DND-41 (cell line): ENCODE measurements at regions not wholly inside any gene's neighbourhood (a gene's known extent, or its start where the extent isn't known, plus 50 kb on each side); places are given as distances from the start of the nearest gene placed in this dataset.

Experiments
- ATAC-seq: fragments of 200-7000 bp; cut with Tn5 transposase; 3 replicates; pipeline ENCODE4 v1.9.1; 2021; ENCODE audit warnings: low read depth; ENCODE audit not compliant: insufficient read depth
- DNase-seq: peaks from one replicate; pipeline ENCODE4 v3.0.0-alpha.2; 2020
- H2AFZ ChIP-seq: 2 replicates; pipeline ENCODE4 v1.6.0; 2012; ENCODE audit warnings: low read depth, low read length
- H3K27ac ChIP-seq: 2 replicates; pipeline ENCODE4 v1.5.1; 2012; ENCODE audit warnings: low read length, inconsistent platforms
- H3K27me3 ChIP-seq: fragments of 200-600 bp; sonication (generic); 2 replicates; pipeline ENCODE4 v1.6.0; 2012; ENCODE audit warnings: low read length, mild to moderate bottlenecking, inconsistent platforms; ENCODE audit not compliant: insufficient read depth, poor library complexity
- H3K36me3 ChIP-seq: 2 replicates; pipeline ENCODE4 v1.5.1; 2012; ENCODE audit warnings: low read length, inconsistent platforms; ENCODE audit not compliant: insufficient read depth
- H3K4me1 ChIP-seq: 2 replicates; pipeline ENCODE4 v1.5.1; 2012; ENCODE audit warnings: mild to moderate bottlenecking, low read length; ENCODE audit not compliant: insufficient read depth
- H3K4me2 ChIP-seq: 2 replicates; pipeline ENCODE4 v1.6.0; 2012; ENCODE audit warnings: mild to moderate bottlenecking, moderate library complexity, low read length, inconsistent platforms; ENCODE audit not compliant: insufficient read depth
- H3K4me3 ChIP-seq, 2 experiments: fragments of 200-600 bp in 1 of 2; shearing (Covaris generic) in 1 of 2; 2 replicates each; pipeline ENCODE4 v1.5.1; 2012 to 2016; ENCODE audit warnings: inconsistent platforms in 2 of 2, low read length in 2 of 2, mild to moderate bottlenecking in 2 of 2, low read depth in 1 of 2, moderate library complexity in 1 of 2
- H3K79me2 ChIP-seq: 2 replicates; pipeline ENCODE4 v1.6.0; 2012; ENCODE audit warnings: low read length, inconsistent platforms; ENCODE audit not compliant: insufficient read depth
- H3K9ac ChIP-seq: 2 replicates; pipeline ENCODE4 v1.6.0; 2012; ENCODE audit warnings: low read depth, mild to moderate bottlenecking, inconsistent platforms, low read length, moderate library complexity
- H3K9me3 ChIP-seq: 2 replicates; pipeline ENCODE4 v1.5.1; 2012; ENCODE audit warnings: low read length, moderate library complexity, mild to moderate bottlenecking, inconsistent platforms; ENCODE audit not compliant: insufficient read depth, severe bottlenecking
- H4K20me1 ChIP-seq: 2 replicates; pipeline ENCODE4 v1.6.0; 2012; ENCODE audit warnings: low read length; ENCODE audit not compliant: insufficient read depth
- EZH2 ChIP-seq: IDR thresholded peaks from 3 replicates; pipeline ENCODE4 v1.6.1; 2012; ENCODE audit warnings: borderline replicate concordance, low read depth, mild to moderate bottlenecking, moderate library complexity, low read length, inconsistent platforms; ENCODE audit not compliant: severe bottlenecking
- TF ChIP-seq, protein P1 (sequence below): IDR thresholded peaks from 2 replicates; pipeline ENCODE4 v1.5.1; 2012; ENCODE audit warnings: borderline replicate concordance, low read length, moderate library complexity, mild to moderate bottlenecking; ENCODE audit not compliant: poor library complexity, severe bottlenecking; ENCODE audit errors: extremely low read depth

DNA sequence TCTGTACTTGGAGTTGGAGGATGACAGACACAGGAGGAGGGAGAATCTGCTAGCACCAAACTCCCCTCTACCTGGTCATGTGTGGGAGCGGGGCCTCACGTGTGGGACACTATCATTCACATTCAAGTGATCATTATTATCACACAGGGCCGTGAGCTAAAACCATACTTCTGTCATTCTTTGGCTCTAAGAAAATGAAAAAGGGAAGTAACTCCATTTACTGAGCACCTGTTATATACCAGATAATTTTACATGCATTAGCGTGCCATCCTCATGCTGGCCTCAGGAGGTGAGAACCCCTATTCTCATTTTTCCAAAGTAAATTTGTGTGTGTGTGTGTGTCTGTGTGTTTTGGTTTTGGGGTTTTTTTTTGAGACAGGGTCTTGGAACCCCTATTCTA, 150.1 kb downstream of the GLI2 start:
- Histone ChIP-seq H3K4me1 (no peaks in the 10 kb centered on the region), H3K9ac (no peak overlapping the region), H3K79me2 (no peaks in the 10 kb centered on the region), H3K27ac (no peak overlapping the region), H3K27me3 (peaks cover 22% of the 10 kb centered on the region), H3K4me2 (no peak overlapping the region), H3K36me3 (no peaks in the 10 kb centered on the region), H2AFZ (no peak overlapping the region), H3K9me3 (no peaks in the 10 kb centered on the region), H4K20me1 (no peaks in the 10 kb centered on the region; the same call in 1 of the 2 replicates), H3K4me3 (no peak overlapping the region)
- TF ChIP-seq, protein P1, sequence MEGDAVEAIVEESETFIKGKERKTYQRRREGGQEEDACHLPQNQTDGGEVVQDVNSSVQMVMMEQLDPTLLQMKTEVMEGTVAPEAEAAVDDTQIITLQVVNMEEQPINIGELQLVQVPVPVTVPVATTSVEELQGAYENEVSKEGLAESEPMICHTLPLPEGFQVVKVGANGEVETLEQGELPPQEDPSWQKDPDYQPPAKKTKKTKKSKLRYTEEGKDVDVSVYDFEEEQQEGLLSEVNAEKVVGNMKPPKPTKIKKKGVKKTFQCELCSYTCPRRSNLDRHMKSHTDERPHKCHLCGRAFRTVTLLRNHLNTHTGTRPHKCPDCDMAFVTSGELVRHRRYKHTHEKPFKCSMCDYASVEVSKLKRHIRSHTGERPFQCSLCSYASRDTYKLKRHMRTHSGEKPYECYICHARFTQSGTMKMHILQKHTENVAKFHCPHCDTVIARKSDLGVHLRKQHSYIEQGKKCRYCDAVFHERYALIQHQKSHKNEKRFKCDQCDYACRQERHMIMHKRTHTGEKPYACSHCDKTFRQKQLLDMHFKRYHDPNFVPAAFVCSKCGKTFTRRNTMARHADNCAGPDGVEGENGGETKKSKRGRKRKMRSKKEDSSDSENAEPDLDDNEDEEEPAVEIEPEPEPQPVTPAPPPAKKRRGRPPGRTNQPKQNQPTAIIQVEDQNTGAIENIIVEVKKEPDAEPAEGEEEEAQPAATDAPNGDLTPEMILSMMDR, result no peak
- no peak for TF ChIP-seq EZH2
- ATAC-seq, result no peak
- DNase-seq, result no peak

DNA sequence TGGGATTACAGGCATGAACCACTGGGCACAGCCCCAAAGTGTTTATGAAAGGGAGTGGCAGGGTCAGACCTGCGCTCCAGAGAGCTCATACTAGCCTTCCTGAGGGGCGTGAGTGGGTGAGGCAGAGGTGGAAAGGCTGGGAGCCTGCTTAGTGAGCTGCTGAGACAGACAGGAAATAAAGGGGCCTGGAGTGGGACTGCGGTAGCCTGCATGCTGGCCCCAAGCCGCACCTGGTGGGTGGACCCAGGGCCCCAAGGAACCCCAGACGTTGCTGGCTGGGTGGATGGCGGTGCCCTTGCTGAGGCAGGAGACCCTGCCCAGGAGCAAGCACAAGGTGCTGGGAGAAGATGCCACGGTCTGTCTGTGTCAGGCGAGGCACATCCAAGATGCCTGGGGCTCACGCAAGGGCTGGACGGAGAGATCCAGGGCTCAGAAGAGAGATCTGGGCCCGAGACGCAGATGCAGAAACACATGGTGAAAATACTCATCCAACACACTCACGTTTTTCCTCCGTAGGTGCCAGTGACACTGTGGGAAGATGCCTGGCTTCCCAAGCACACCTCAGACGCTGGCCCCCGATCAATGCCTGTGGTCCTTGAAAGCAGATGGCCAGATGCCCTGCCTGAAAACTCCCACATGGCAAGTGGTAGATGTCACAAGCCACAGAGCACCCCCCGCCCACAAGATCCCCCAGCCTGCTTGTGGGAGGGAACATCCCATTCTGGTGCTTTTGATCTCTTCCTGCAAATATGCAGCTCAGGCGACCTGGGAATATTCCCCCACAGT, 151.1 kb downstream of the GLI2 start:
- Histone ChIP-seq H3K27me3 (peaks cover 22% of the 10 kb centered on the region), H3K4me2 (no peak overlapping the region), H3K4me3 (no peak overlapping the region), H3K36me3 (no peaks in the 10 kb centered on the region), H3K9ac (no peak overlapping the region), H3K79me2 (no peaks in the 10 kb centered on the region), H3K27ac (no peak overlapping the region), H4K20me1 (no peaks in the 10 kb centered on the region; the same call in 1 of the 2 replicates), H2AFZ (no peak overlapping the region), H3K9me3 (no peaks in the 10 kb centered on the region), H3K4me1 (no peaks in the 10 kb centered on the region)
- no peak for DNase-seq
- TF ChIP-seq EZH2, result no peak
- TF ChIP-seq, protein P1, result no peak
- no peak for ATAC-seq

DNA sequence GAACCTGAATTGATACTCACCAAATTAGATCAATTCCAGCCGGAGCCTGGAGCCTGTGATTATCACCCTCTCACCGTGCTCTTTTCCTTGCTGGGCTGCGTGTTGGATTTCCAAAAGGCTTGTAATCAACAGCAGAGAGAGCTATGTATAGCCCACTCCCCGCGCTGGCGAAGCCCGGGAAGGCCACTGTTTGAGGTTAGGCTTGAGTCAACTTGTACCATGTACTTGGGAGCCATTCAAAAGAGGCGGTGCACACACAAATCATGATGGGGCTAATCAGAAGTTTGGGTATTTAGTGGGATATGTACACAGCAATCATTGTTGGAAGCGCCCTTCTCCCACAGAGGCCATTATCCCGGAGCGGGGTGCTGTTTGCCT, 151.6 kb downstream of the GLI2 start:
- Histone ChIP-seq H3K4me3 (no peak overlapping the region), H3K9me3 (no peaks in the 10 kb centered on the region), H3K27ac (no peak overlapping the region), H3K36me3 (no peaks in the 10 kb centered on the region), H3K9ac (no peak overlapping the region), H3K79me2 (no peaks in the 10 kb centered on the region), H2AFZ (no peak overlapping the region), H4K20me1 (no peaks in the 10 kb centered on the region; the same call in 1 of the 2 replicates), H3K4me1 (no peaks in the 10 kb centered on the region), H3K27me3 (peaks cover 22% of the 10 kb centered on the region), H3K4me2 (no peak overlapping the region)
- ATAC-seq (no peak), DNase-seq (no peak)
- TF ChIP-seq, protein P1, result no peak

DNA sequence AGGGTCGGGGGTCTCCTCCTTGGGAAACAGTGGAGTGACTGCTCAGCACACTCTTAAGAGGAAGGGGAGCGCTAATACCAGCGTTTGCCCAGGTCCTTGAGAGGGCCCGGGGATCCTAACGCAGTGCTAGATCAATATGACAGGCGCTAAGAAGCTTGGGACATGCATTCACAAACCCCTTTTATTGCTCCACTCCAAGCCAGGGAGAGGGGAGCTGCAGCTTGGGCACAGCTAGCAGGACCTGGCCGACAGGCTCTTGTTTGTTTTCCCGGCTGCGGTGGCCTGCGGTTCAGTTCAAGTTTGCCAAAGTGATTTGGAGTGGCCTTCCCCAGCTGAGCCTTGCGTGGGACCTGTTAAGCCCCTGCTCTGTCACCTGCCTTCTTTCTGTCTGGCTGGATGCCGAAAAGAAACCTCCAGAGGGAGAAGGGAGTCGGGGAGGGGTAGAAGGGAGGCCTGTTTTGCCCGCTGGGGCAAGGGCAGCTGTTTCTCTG, 152.1 kb downstream of the GLI2 start:
- Histone ChIP-seq H3K27me3 (peaks cover 22% of the 10 kb centered on the region), H3K9me3 (no peaks in the 10 kb centered on the region), H2AFZ (no peak overlapping the region), H3K79me2 (no peaks in the 10 kb centered on the region), H3K4me2 (no peak overlapping the region), H3K9ac (no peak overlapping the region), H3K4me1 (no peaks in the 10 kb centered on the region), H3K4me3 (no peak overlapping the region), H3K27ac (no peak overlapping the region), H4K20me1 (no peaks in the 10 kb centered on the region; the same call in 1 of the 2 replicates), H3K36me3 (no peaks in the 10 kb centered on the region)
- no peak for DNase-seq
- TF ChIP-seq, protein P1, result no peak
- TF ChIP-seq EZH2, result no peak
- ATAC-seq, result no peak
